ENCODE measurements at regions not wholly inside any gene's neighbourhood (a gene's known extent, or its start where the extent isn't known, plus 50 kb on each side); places are given as distances from the start of the nearest gene placed in this dataset.

GRCh38 chr16:49924078-49924477, 68.2 kb upstream of the ZNF423 start:
- TF ChIP-seq POLR2AphosphoS5 (IDR thresholded peaks at IDR 0.05; ENCODE audit: insufficient read depth, low read depth, low read length) (no peak), POLR2A (IDR thresholded peaks at IDR 0.05; ENCODE audit: low read depth, low read length) (no peak), CTCF (IDR thresholded peaks at IDR 0.05; ENCODE audit: extremely low read depth in 1 of 2, insufficient read depth in 1 of 2, low read depth in 1 of 2, low read length in 2 of 2) (no peak), EZH2 (IDR thresholded peaks at IDR 0.05; ENCODE audit: borderline replicate concordance, low read depth, low read length, severe bottlenecking) (no peak), MYC (IDR thresholded peaks at IDR 0.05; ENCODE audit: low read depth, low read length) (no peak), MAX (IDR thresholded peaks at IDR 0.05; ENCODE audit: insufficient read depth, insufficient read length) (no peak)
